ENCODE measurements at regions not wholly inside any gene's neighbourhood (a gene's known extent, or its start where the extent isn't known, plus 50 kb on each side); places are given as distances from the start of the nearest gene placed in this dataset.

DNA sequence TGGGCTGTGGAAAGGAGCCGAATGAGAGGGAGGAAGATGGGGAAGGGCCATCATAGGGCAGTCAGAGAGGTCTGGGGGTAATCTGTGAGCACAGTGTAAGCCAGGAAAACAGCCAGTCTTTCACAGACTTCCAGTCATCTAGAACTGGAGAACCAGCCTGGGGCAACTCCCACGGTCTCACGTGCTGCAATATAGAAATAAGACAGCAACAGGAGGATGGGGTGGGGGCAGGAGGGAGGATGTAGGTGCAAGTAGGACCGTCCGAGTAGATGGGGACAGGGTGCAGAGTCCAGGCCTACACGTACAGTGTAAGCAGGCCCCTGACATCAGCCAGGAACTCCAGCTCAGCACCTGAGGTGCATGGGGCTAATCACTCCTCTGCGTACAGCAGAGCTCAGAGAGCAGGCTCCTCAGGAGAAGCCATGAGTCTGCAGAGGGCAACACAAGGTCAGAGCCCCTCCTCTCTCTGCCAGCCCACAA is 58.2 kb upstream of the TNFAIP3 start:
- no peak for TF ChIP-seq POLR2A (IDR thresholded peaks at IDR 0.05; ENCODE audit: low read depth, low read length)
- no peak for TF ChIP-seq POLR2AphosphoS5 (IDR thresholded peaks at IDR 0.05; ENCODE audit: low read depth, low read length)
- no peak for TF ChIP-seq TAF1 (IDR thresholded peaks at IDR 0.05; ENCODE audit: borderline replicate concordance, low read depth, low read length)
